ENCODE measurements at regions not wholly inside any gene's neighbourhood (a gene's known extent, or its start where the extent isn't known, plus 50 kb on each side); places are given as distances from the start of the nearest gene placed in this dataset.

- no peak for DNase-seq
These were observed 173.5 kb upstream of the NFE2L3 start for GRCh38 chr7:25978466-25978865.

- no peak for DNase-seq
These were observed 172.4 kb upstream of the NFE2L3 start for GRCh38 chr7:25979605-25980004.

- no peak for DNase-seq
These were observed 169.3 kb upstream of the NFE2L3 start for GRCh38 chr7:25982684-25983083.

GRCh38 chr7:25985196-25985595 is 166.8 kb upstream of the NFE2L3 start:
- DNase-seq: no peak

- DNase-seq: no peak
These were observed 163.4 kb upstream of the NFE2L3 start for GRCh38 chr7:25988640-25989039.

GRCh38 chr7:25989140-25989705 is 162.8 kb upstream of the NFE2L3 start:
- peak; percentile 19 for DNase-seq

- no peak for DNase-seq
These were observed 157.5 kb upstream of the NFE2L3 start for GRCh38 chr7:25994433-25994994.

GRCh38 chr7:25995216-25995615 is 156.8 kb upstream of the NFE2L3 start:
- no peak for DNase-seq

GRCh38 chr7:25996006-25996408 is 156.0 kb upstream of the NFE2L3 start:
- no peak for DNase-seq

GRCh38 chr7:25998499-25998898 is 153.5 kb upstream of the NFE2L3 start:
- DNase-seq: no peak

GRCh38 chr7:26000841-26001240 is 151.2 kb upstream of the NFE2L3 start:
- DNase-seq: no peak

GRCh38 chr7:26001662-26002244 is 150.2 kb upstream of the NFE2L3 start:
- DNase-seq: no peak

- DNase-seq: no peak
These were observed 146.2 kb upstream of the NFE2L3 start for GRCh38 chr7:26005683-26006410.

- DNase-seq: no peak
These were observed 145.6 kb upstream of the NFE2L3 start for GRCh38 chr7:26006426-26006825.

GRCh38 chr7:26007510-26007909 is 144.5 kb upstream of the NFE2L3 start:
- DNase-seq: no peak

GRCh38 chr7:26008428-26008827 is 143.6 kb upstream of the NFE2L3 start:
- no peak for DNase-seq

- no peak for DNase-seq
These were observed 140.8 kb upstream of the NFE2L3 start for GRCh38 chr7:26011039-26011696.

GRCh38 chr7:26013551-26014083 is 138.4 kb upstream of the NFE2L3 start:
- no peak for DNase-seq

- no peak for DNase-seq
These were observed 129.0 kb upstream of the NFE2L3 start for GRCh38 chr7:26022982-26023381.

- DNase-seq: no peak
These were observed 122.1 kb upstream of the NFE2L3 start for GRCh38 chr7:26029911-26030310.

- no peak for DNase-seq
These were observed 117.6 kb upstream of the NFE2L3 start for GRCh38 chr7:26034391-26034790.

- no peak for DNase-seq
These were observed 116.4 kb upstream of the NFE2L3 start for GRCh38 chr7:26035552-26035951.

Data from renal pelvis (tissue), 1 donor.